Gastroesophageal sphincter (tissue), 3 donors: ENCODE measurements at regions not wholly inside any gene's neighbourhood (a gene's known extent, or its start where the extent isn't known, plus 50 kb on each side); places are given as distances from the start of the nearest gene placed in this dataset.

Source experiments
- CTCF ChIP-seq, 4 experiments: fragments of 200-600 bp in 2 of 4; fragments of 450-650 bp in 2 of 4; sonication (generic) in 1 of 4; IDR thresholded peaks; one replicate each; pipeline ENCODE4 v1.5.1; 2017 to 2019; ENCODE audit warnings: antibody characterized with exemption in 4 of 4, mild to moderate bottlenecking in 2 of 4, moderate library complexity in 2 of 4
- EP300 ChIP-seq: sonication (generic); formaldehyde crosslinking; IDR thresholded peaks from one replicate; pipeline ENCODE4 v1.6.1; 2017; ENCODE audit warnings: antibody characterized with exemption, mild to moderate bottlenecking

DNA sequence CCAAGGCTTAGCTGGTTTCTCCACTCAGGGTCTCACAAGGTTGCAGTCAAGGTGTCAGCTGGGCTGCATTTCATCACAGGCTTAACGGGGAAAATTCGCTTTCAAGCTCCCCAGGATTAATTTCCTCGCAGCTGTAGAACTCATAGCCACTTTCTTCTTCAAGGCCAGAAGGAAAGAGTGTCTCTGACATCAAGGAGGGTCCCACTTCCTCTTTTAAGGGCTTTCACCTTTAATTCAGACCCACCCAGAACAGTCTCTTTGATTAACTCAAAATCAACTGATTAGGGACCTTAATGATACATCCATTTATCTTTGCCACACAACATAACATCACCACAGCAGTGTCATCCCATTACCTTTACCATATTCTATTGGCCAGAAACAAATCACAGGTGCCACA is 183.3 kb upstream of the ARID1B start:
- TF ChIP-seq CTCF (IDR thresholded peaks at IDR 0.05) (no peak), EP300 (no peak)
